ENCODE measurements at regions not wholly inside any gene's neighbourhood (a gene's known extent, or its start where the extent isn't known, plus 50 kb on each side); places are given as distances from the start of the nearest gene placed in this dataset.

GRCh38 chr12:125305231-125305630, 240.0 kb downstream of the AACS start:
- no peak for TF ChIP-seq CTCF (conservative IDR thresholded peaks at IDR 0.05)
- peak overlapping the region; percentile 46 for H3K27ac ChIP-seq

DNA sequence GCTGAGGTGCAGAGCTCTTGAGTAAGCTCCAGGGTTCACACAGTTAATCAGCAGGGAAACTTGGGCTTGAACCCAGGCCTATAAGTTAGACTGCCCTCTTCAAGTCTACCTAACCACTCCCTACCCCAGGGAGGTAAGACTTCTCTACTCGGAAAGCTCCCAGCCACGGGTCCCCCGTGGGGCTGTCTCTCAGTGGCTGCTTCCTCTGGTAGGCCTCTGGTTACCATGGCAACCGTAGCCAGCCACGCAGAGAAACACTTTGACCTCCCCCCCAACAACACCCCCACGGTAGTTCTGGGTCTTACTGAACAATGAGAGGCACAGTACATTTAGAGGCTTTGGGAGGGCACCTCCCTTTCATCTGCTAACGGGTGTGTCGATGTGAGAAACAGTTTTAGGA, 245.2 kb downstream of the AACS start:
- no peak for TF ChIP-seq CTCF (conservative IDR thresholded peaks at IDR 0.05)
- no peak overlapping the region for H3K27ac ChIP-seq

GRCh38 chr12:125311050-125311449, 245.8 kb downstream of the AACS start:
- no peak for TF ChIP-seq CTCF (conservative IDR thresholded peaks at IDR 0.05)
- H3K27ac ChIP-seq: no peak overlapping the region

GRCh38 chr12:125312471-125312870, 247.2 kb downstream of the AACS start:
- no peak overlapping the region for H3K27ac ChIP-seq
- no peak for TF ChIP-seq CTCF (conservative IDR thresholded peaks at IDR 0.05)

DNA sequence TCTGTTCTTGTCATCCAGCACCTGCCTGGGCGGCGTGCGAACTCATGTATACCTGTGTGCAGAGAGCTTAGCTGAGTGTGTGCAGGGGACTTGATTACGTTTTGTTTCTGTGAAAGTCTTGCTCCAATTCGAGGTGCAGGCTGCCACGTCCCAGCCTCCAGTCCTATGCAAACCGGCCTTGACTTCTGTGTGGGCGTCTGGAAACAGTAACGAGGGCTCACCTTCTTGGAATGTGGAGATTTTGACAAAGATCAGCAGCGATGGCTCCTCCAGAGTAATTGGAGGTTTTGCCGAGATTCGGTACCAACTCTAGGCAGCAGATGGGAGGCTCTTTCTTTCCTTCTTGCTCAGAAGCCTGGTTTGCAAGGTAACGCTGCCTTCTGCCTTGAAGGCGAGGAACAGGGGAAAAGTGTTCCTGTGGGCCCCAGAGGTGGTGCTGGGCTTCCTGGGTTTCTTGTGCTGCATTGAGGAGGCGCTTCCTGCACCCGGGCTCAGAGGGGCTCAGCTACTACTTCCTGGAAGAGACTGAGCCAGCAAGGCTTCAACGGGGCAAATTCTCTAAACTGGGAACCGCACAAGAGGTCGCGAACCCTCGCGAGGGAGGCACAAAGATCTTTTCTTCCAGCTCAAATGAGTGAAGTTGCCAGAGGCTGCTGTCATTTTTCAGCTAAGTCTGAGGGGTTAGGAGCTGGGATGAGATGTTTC, 249.0 kb downstream of the AACS start:
- TF ChIP-seq CTCF (conservative IDR thresholded peaks at IDR 0.05): no peak
- H3K27ac ChIP-seq: no peak overlapping the region

- TF ChIP-seq CTCF (conservative IDR thresholded peaks at IDR 0.05): no peak
- no peak overlapping the region for H3K27ac ChIP-seq
These were observed 250.5 kb downstream of the AACS start for GRCh38 chr12:125315771-125316170.

- no peak for TF ChIP-seq CTCF (conservative IDR thresholded peaks at IDR 0.05)
- H3K27ac ChIP-seq: no peak overlapping the region
These were observed 254.9 kb downstream of the AACS start for GRCh38 chr12:125320177-125320576.

All from VCaP (cell line).